Subcutaneous abdominal adipose tissue (tissue), 5 donors: ENCODE measurements at regions not wholly inside any gene's neighbourhood (a gene's known extent, or its start where the extent isn't known, plus 50 kb on each side); places are given as distances from the start of the nearest gene placed in this dataset.

Experiments used
- H3K27ac ChIP-seq: one replicate; pipeline ENCODE4 v1.7.0; 2013; ENCODE audit warnings: low read depth, mild to moderate bottlenecking, inconsistent platforms, low read length, moderate library complexity
- H3K27me3 ChIP-seq, 5 donors: one replicate each; pipeline ENCODE4 v1.7.0; 2013; ENCODE audit warnings: low read length in 5 of 5, inconsistent platforms in 1 of 5; ENCODE audit not compliant: control insufficient read depth in 5 of 5, insufficient read depth in 4 of 5
- H3K36me3 ChIP-seq, 5 donors: one replicate each; pipeline ENCODE4 v1.7.0; 2013; ENCODE audit warnings: low read length in 5 of 5; ENCODE audit not compliant: control insufficient read depth in 5 of 5, insufficient read depth in 5 of 5
- H3K4me1 ChIP-seq, 5 donors: one replicate each; pipeline ENCODE4 v1.7.0; 2013; ENCODE audit warnings: low read length in 5 of 5, mild to moderate bottlenecking in 3 of 5, moderate library complexity in 1 of 5; ENCODE audit not compliant: control insufficient read depth in 5 of 5, insufficient read depth in 5 of 5
- H3K4me3 ChIP-seq, 5 donors: one replicate each; pipeline ENCODE4 v1.7.0; 2013; ENCODE audit warnings: low read length in 5 of 5, low read depth in 1 of 5
- H3K9ac ChIP-seq, 5 donors: one replicate each; pipeline ENCODE4 v1.7.0; 2013; ENCODE audit warnings: low read length in 5 of 5, mild to moderate bottlenecking in 4 of 5, moderate library complexity in 3 of 5
- H3K9me3 ChIP-seq, 5 donors: one replicate each; pipeline ENCODE4 v1.7.0; 2013; ENCODE audit warnings: low read length in 5 of 5; ENCODE audit not compliant: control insufficient read depth in 5 of 5
- donor health status: healthy.
- donor health status: healthy.
- donor health status: healthy.
- donor health status: healthy.
- donor health status: healthy.

- Histone ChIP-seq H3K27ac (no peak overlapping the region), H3K4me3 (no peak overlapping the region), H3K4me1 (peaks cover 0 to 2% (median 0%) of the 10 kb centered on the region in 5 donors), H3K27me3 (no peaks in the 10 kb centered on the region), H3K9ac (no peak overlapping the region), H3K36me3 (no peaks in the 10 kb centered on the region), H3K9me3 (peaks cover 0 to 7% (median 4%) of the 10 kb centered on the region in 5 donors)
Measured at GRCh38 chr7:11946794-11947193, 114.8 kb upstream of the THSD7A start.

- Histone ChIP-seq H3K27me3 (no peaks in the 10 kb centered on the region), H3K9ac (no peak overlapping the region), H3K9me3 (peaks cover 0 to 4% (median 2%) of the 10 kb centered on the region in 5 donors), H3K4me1 (peaks cover 0 to 2% (median 0%) of the 10 kb centered on the region in 5 donors), H3K27ac (no peak overlapping the region), H3K36me3 (no peaks in the 10 kb centered on the region), H3K4me3 (no peak overlapping the region)
Measured at GRCh38 chr7:11950281-11950680, 118.3 kb upstream of the THSD7A start.

GRCh38 chr7:11950942-11951341 is 118.9 kb upstream of the THSD7A start:
- Histone ChIP-seq H3K36me3 (no peaks in the 10 kb centered on the region), H3K9ac (no peak overlapping the region), H3K27ac (no peak overlapping the region), H3K4me3 (no peak overlapping the region), H3K9me3 (peaks cover 0 to 4% (median 0%) of the 10 kb centered on the region in 5 donors), H3K27me3 (no peaks in the 10 kb centered on the region), H3K4me1 (peaks cover 0 to 2% (median 0%) of the 10 kb centered on the region in 5 donors)

- H3K4me1 ChIP-seq, result peaks cover 0 to 2% (median 0%) of the 10 kb centered on the region in 5 donors
- H3K27me3 ChIP-seq, result no peaks in the 10 kb centered on the region
- no peaks in the 10 kb centered on the region for H3K36me3 ChIP-seq
- no peak overlapping the region for H3K27ac ChIP-seq
- no peak overlapping the region for H3K4me3 ChIP-seq
- peaks cover 0 to 4% (median 0%) of the 10 kb centered on the region in 5 donors for H3K9me3 ChIP-seq
- no peak overlapping the region for H3K9ac ChIP-seq
Measured at GRCh38 chr7:11951909-11952308, 119.9 kb upstream of the THSD7A start.

- Histone ChIP-seq H3K36me3 (no peaks in the 10 kb centered on the region), H3K9me3 (peaks cover 0 to 2% (median 0%) of the 10 kb centered on the region in 5 donors), H3K27ac (no peak overlapping the region), H3K27me3 (no peaks in the 10 kb centered on the region), H3K9ac (no peak overlapping the region), H3K4me1 (peaks cover 0 to 2% (median 0%) of the 10 kb centered on the region in 5 donors), H3K4me3 (no peak overlapping the region)
Measured at GRCh38 chr7:11952972-11953371, 121.0 kb upstream of the THSD7A start.

GRCh38 chr7:11956991-11957390 is 125.0 kb upstream of the THSD7A start:
- no peaks in the 10 kb centered on the region for H3K4me1 ChIP-seq
- H3K36me3 ChIP-seq, result no peaks in the 10 kb centered on the region
- no peak overlapping the region for H3K4me3 ChIP-seq
- H3K27ac ChIP-seq, result no peak overlapping the region
- no peaks in the 10 kb centered on the region for H3K27me3 ChIP-seq
- H3K9me3 ChIP-seq, result no peaks in the 10 kb centered on the region
- no peak overlapping the region for H3K9ac ChIP-seq

- no peak overlapping the region for H3K27ac ChIP-seq
- H3K9me3 ChIP-seq, result no peaks in the 10 kb centered on the region
- no peak overlapping the region for H3K9ac ChIP-seq
- H3K27me3 ChIP-seq, result no peaks in the 10 kb centered on the region
- H3K36me3 ChIP-seq, result no peaks in the 10 kb centered on the region
- no peak overlapping the region for H3K4me3 ChIP-seq
- H3K4me1 ChIP-seq, result no peaks in the 10 kb centered on the region
Measured at GRCh38 chr7:11957956-11958355, 126.0 kb upstream of the THSD7A start.

- no peak overlapping the region for H3K27ac ChIP-seq
- H3K27me3 ChIP-seq, result no peaks in the 10 kb centered on the region
- no peaks in the 10 kb centered on the region for H3K36me3 ChIP-seq
- H3K9me3 ChIP-seq, result no peaks in the 10 kb centered on the region
- H3K4me1 ChIP-seq, result no peaks in the 10 kb centered on the region
- H3K9ac ChIP-seq, result no peak overlapping the region
- H3K4me3 ChIP-seq, result no peak overlapping the region
Measured at GRCh38 chr7:11959121-11959520, 127.1 kb upstream of the THSD7A start.

GRCh38 chr7:11960621-11961020 is 128.6 kb upstream of the THSD7A start:
- no peaks in the 10 kb centered on the region for H3K9me3 ChIP-seq
- no peaks in the 10 kb centered on the region for H3K4me1 ChIP-seq
- no peaks in the 10 kb centered on the region for H3K36me3 ChIP-seq
- H3K4me3 ChIP-seq, result no peak overlapping the region
- no peaks in the 10 kb centered on the region for H3K27me3 ChIP-seq
- H3K27ac ChIP-seq, result no peak overlapping the region
- no peak overlapping the region for H3K9ac ChIP-seq

- Histone ChIP-seq H3K9ac (no peak overlapping the region), H3K27me3 (no peaks in the 10 kb centered on the region), H3K4me3 (no peak overlapping the region), H3K4me1 (no peaks in the 10 kb centered on the region), H3K27ac (no peak overlapping the region), H3K9me3 (peaks cover 0 to 3% (median 0%) of the 10 kb centered on the region in 5 donors), H3K36me3 (no peaks in the 10 kb centered on the region)
Measured at GRCh38 chr7:11969643-11970042, 137.6 kb upstream of the THSD7A start.

GRCh38 chr7:11970132-11970531 is 138.1 kb upstream of the THSD7A start:
- Histone ChIP-seq H3K9me3 (peaks cover 0 to 7% (median 0%) of the 10 kb centered on the region in 5 donors), H3K4me3 (no peak overlapping the region), H3K27me3 (no peaks in the 10 kb centered on the region), H3K4me1 (no peaks in the 10 kb centered on the region), H3K9ac (no peak overlapping the region), H3K27ac (no peak overlapping the region), H3K36me3 (no peaks in the 10 kb centered on the region)
